ENCODE measurements at regions not wholly inside any gene's neighbourhood (a gene's known extent, or its start where the extent isn't known, plus 50 kb on each side); places are given as distances from the start of the nearest gene placed in this dataset.

DNA sequence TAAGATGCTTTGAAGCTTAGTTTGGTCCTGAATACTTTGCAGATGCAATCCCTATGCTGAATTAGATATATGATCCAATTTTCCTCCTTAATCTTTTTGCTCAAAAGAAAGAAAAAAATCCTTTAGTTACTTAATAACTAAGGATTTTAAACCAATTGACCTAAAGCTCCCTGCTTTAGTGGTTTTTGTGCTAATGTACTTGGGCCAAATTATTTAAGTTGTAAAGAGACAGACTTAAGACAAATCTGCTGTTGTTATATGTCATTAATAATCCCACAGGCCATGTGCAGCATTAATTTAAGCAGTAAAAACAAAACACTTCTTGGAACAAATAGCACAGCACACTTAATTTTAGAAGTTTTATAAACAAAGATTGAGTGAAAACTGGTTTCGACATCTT is 776.1 kb upstream of the SEMA6D start:
- CTCF ChIA-PET: no interaction called here
- FAIRE-seq (no peak), DNase-seq (ENCODE audit: low read depth, low spot score) (no peak), ATAC-seq (no peak)
- RAD21 ChIA-PET (ENCODE audit: unreplicated experiment): no interaction called here
- SMC1A ChIA-PET (ENCODE audit: uncharacterized antibody, unreplicated experiment): no interaction called here
- in situ Hi-C loops (cut with MboI): no loop called here
- Histone ChIP-seq H3K79me2 (ENCODE audit: control insufficient read depth, insufficient read depth, low read length) (no peaks in the 10 kb centered on the region), H3K9ac (ENCODE audit: control insufficient read depth, insufficient read depth, low read length) (no peak overlapping the region), H3K9me3 (replicated peaks; ENCODE audit: control insufficient read depth, insufficient read depth, low read length) (no peaks in the 10 kb centered on the region), H3K27ac (ENCODE audit: control insufficient read depth, insufficient read depth) (no peak overlapping the region), H3K4me3 (no peak overlapping the region), H4K20me1 (ENCODE audit: control insufficient read depth, insufficient read depth) (no peaks in the 10 kb centered on the region), H3K36me3 (ENCODE audit: control insufficient read depth in 2 of 2, insufficient read depth in 2 of 2, low read length in 1 of 2) (no peaks in the 10 kb centered on the region), H3K27me3 (replicated peaks in 1 of 2; ENCODE audit: control insufficient read depth in 2 of 2, insufficient read depth in 2 of 2, low read length in 1 of 2) (no peaks in the 10 kb centered on the region), H2AFZ (ENCODE audit: control insufficient read depth, low read depth, low read length) (no peak overlapping the region), H3K4me2 (ENCODE audit: control insufficient read depth, insufficient read depth) (no peak overlapping the region), H3K4me1 (ENCODE audit: control insufficient read depth, insufficient read depth, low read length) (no peaks in the 10 kb centered on the region)
- no peak for TF ChIP-seq SP1 (IDR thresholded peaks at IDR 0.05; ENCODE audit: low read depth, low read length)
- intact Hi-C loops (cut with micrococcal nuclease; ENCODE audit: unreplicated experiment): no loop called here
- WGBS (ENCODE audit: insufficient coverage, insufficient replicate concordance, low lambda C conversion rate, missing lambda C conversion rate): 0% methylated on average over 1 of the region's 1 CpG
- POLR2A ChIA-PET: interaction anchor here (0.5 kb wide), 1 partner anchor 79 kb away, joined by 3 read pairs; no protein-coding TSS in a partner anchor
- BruUV-seq (replicated peaks): no TSS peak

GRCh38 chr15:46946953-46947352 is 770.4 kb upstream of the SEMA6D start:
- DNase-seq (ENCODE audit: low read depth, low spot score): no peak
- ChIA-PET RAD21 (ENCODE audit: unreplicated experiment) (interaction anchor here (1.0 kb wide), 2 partner anchors 9 to 12 kb away, joined by 3 read pairs; no protein-coding TSS in a partner anchor), SMC1A (ENCODE audit: uncharacterized antibody, unreplicated experiment) (interaction anchor here (0.8 to 1.2 kb wide), 4 partner anchors 9 to 16 kb away, joined by 3 read pairs; no protein-coding TSS in a partner anchor), POLR2A (no interaction called here), CTCF (no interaction called here)
- intact Hi-C loops (cut with micrococcal nuclease; ENCODE audit: unreplicated experiment) (no loop called here), in situ Hi-C loops (cut with MboI) (no loop called here)
- ATAC-seq: peak; percentile 94
- H3K36me3 ChIP-seq (ENCODE audit: control insufficient read depth in 2 of 2, insufficient read depth in 2 of 2, low read length in 1 of 2): no peaks in the 10 kb centered on the region
- no peak overlapping the region for H3K4me3 ChIP-seq
- no peaks in the 10 kb centered on the region; the same call in 2 of the 3 replicates for H3K9me3 ChIP-seq (replicated peaks; ENCODE audit: control insufficient read depth, insufficient read depth, low read length)
- H2AFZ ChIP-seq (ENCODE audit: control insufficient read depth, low read depth, low read length): no peak overlapping the region
- WGBS (ENCODE audit: insufficient coverage, insufficient replicate concordance, low lambda C conversion rate, missing lambda C conversion rate): 47% methylated on average over 3 of the region's 3 CpGs
- H3K4me2 ChIP-seq (ENCODE audit: control insufficient read depth, insufficient read depth): no peak overlapping the region
- no peak overlapping the region for H3K9ac ChIP-seq (ENCODE audit: control insufficient read depth, insufficient read depth, low read length)
- no TSS peak for BruUV-seq (replicated peaks)
- no peaks in the 10 kb centered on the region for H3K4me1 ChIP-seq (ENCODE audit: control insufficient read depth, insufficient read depth, low read length)
- H3K27me3 ChIP-seq (replicated peaks in 1 of 2; ENCODE audit: control insufficient read depth in 2 of 2, insufficient read depth in 2 of 2, low read length in 1 of 2): no peaks in the 10 kb centered on the region
- no peak overlapping the region for H3K27ac ChIP-seq (ENCODE audit: control insufficient read depth, insufficient read depth)
- H3K79me2 ChIP-seq (ENCODE audit: control insufficient read depth, insufficient read depth, low read length): no peaks in the 10 kb centered on the region
- no peaks in the 10 kb centered on the region for H4K20me1 ChIP-seq (ENCODE audit: control insufficient read depth, insufficient read depth)
- FAIRE-seq: no peak
- TF ChIP-seq NR2C2 (IDR thresholded peaks at IDR 0.05; ENCODE audit: borderline replicate concordance, control insufficient read depth, insufficient read length, low read depth) (no peak), DPF2 (IDR thresholded peaks at IDR 0.05) (0 out of 2 replicates have a peak, but pooled peaks have one; percentile 30), BHLHE40 (IDR thresholded peaks at IDR 0.05; ENCODE audit: borderline replicate concordance in 1 of 2, low read depth in 2 of 2, low read length in 1 of 2) (peak in 1 of 2 experiments; percentile 21; a peak in 1 of 4 replicates), BCL11A (IDR thresholded peaks at IDR 0.05; ENCODE audit: low read depth, low read length) (peak; percentile 56; the same call in 1 of the 2 replicates), NR2F1 (conservative IDR thresholded peaks at IDR 0.05) (peak; percentile 50; the same call in 1 of the 2 replicates), REST (IDR thresholded peaks at IDR 0.05; ENCODE audit: low read depth, low read length) (no peak), IKZF1 (conservative IDR thresholded peaks at IDR 0.05) (peak; percentile 38; the same call in 1 of the 2 replicates)
- TF ChIP-seq, protein P1, sequence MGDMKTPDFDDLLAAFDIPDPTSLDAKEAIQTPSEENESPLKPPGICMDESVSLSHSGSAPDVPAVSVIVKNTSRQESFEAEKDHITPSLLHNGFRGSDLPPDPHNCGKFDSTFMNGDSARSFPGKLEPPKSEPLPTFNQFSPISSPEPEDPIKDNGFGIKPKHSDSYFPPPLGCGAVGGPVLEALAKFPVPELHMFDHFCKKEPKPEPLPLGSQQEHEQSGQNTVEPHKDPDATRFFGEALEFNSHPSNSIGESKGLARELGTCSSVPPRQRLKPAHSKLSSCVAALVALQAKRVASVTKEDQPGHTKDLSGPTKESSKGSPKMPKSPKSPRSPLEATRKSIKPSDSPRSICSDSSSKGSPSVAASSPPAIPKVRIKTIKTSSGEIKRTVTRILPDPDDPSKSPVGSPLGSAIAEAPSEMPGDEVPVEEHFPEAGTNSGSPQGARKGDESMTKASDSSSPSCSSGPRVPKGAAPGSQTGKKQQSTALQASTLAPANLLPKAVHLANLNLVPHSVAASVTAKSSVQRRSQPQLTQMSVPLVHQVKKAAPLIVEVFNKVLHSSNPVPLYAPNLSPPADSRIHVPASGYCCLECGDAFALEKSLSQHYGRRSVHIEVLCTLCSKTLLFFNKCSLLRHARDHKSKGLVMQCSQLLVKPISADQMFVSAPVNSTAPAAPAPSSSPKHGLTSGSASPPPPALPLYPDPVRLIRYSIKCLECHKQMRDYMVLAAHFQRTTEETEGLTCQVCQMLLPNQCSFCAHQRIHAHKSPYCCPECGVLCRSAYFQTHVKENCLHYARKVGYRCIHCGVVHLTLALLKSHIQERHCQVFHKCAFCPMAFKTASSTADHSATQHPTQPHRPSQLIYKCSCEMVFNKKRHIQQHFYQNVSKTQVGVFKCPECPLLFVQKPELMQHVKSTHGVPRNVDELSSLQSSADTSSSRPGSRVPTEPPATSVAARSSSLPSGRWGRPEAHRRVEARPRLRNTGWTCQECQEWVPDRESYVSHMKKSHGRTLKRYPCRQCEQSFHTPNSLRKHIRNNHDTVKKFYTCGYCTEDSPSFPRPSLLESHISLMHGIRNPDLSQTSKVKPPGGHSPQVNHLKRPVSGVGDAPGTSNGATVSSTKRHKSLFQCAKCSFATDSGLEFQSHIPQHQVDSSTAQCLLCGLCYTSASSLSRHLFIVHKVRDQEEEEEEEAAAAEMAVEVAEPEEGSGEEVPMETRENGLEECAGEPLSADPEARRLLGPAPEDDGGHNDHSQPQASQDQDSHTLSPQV (IDR thresholded peaks at IDR 0.05): no peak

Measured in GM12878 (cell line).